Liver (tissue), 8 donors: ENCODE measurements at regions not wholly inside any gene's neighbourhood (a gene's known extent, or its start where the extent isn't known, plus 50 kb on each side); places are given as distances from the start of the nearest gene placed in this dataset.

Experiments
- DNase-seq: peaks from one replicate; pipeline ENCODE4 v3.0.0-alpha.2; 2017; ENCODE audit warnings: low spot score
- H3K27ac ChIP-seq, 2 donors: one replicate each; pipeline ENCODE4 v1.7.0; 2013; ENCODE audit warnings: inconsistent platforms in 2 of 2, low read length in 2 of 2, control low read depth in 1 of 2, low read depth in 1 of 2, mild to moderate bottlenecking in 1 of 2
- H3K27me3 ChIP-seq, 4 donors: one replicate each; pipeline versions ENCODE4 v1.6.1 to v1.7.0; 2013; ENCODE audit warnings: low read length in 3 of 4, inconsistent platforms in 1 of 4, mild to moderate bottlenecking in 1 of 4, moderate library complexity in 1 of 4; ENCODE audit not compliant: control insufficient read depth in 4 of 4, insufficient read depth in 4 of 4
- H3K36me3 ChIP-seq, 4 donors: one replicate each; pipeline versions ENCODE4 v1.6.1 to v1.7.0; 2013; ENCODE audit warnings: low read length in 3 of 4, mild to moderate bottlenecking in 3 of 4, low read depth in 1 of 4, moderate library complexity in 1 of 4; ENCODE audit not compliant: control insufficient read depth in 4 of 4, insufficient read depth in 3 of 4
- H3K4me1 ChIP-seq, 4 donors: one replicate each; pipeline versions ENCODE4 v1.6.1 to v1.7.0; 2013; ENCODE audit warnings: low read length in 3 of 4, mild to moderate bottlenecking in 3 of 4, moderate library complexity in 1 of 4; ENCODE audit not compliant: control insufficient read depth in 4 of 4, insufficient read depth in 4 of 4
- H3K4me3 ChIP-seq, 3 donors: one replicate each; pipeline versions ENCODE4 v1.6.1 to v1.7.0; 2013; ENCODE audit warnings: low read length in 3 of 3, control low read depth in 1 of 3, low read depth in 1 of 3, mild to moderate bottlenecking in 1 of 3
- H3K9ac ChIP-seq, 2 donors: one replicate each; pipeline ENCODE4 v1.7.0; 2013; ENCODE audit warnings: low read length in 2 of 2, mild to moderate bottlenecking in 2 of 2, moderate library complexity in 2 of 2, control low read depth in 1 of 2, low read depth in 1 of 2
- H3K9me3 ChIP-seq, 4 donors: one replicate each; pipeline versions ENCODE4 v1.6.1 to v1.7.0; 2013; ENCODE audit warnings: low read length in 3 of 4; ENCODE audit not compliant: control insufficient read depth in 4 of 4
- ATF3 ChIP-seq: IDR thresholded peaks from 2 replicates; pipeline ENCODE4 v1.6.1; 2016; ENCODE audit warnings: antibody characterized with exemption
- EGR1 ChIP-seq, 2 donors: IDR thresholded peaks; 2 replicates each; pipeline ENCODE4 v1.6.1; 2016 to 2018; ENCODE audit warnings: antibody characterized with exemption in 2 of 2, low read depth in 2 of 2
- FOXA1 ChIP-seq: IDR thresholded peaks from 2 replicates; pipeline ENCODE4 v1.6.1; 2016; ENCODE audit warnings: antibody characterized with exemption
- FOXA2 ChIP-seq: IDR thresholded peaks from 2 replicates; pipeline ENCODE4 v1.6.1; 2016; ENCODE audit warnings: antibody characterized with exemption
- GABPA ChIP-seq, 2 donors: IDR thresholded peaks in 1 of 2; conservative IDR thresholded peaks in 1 of 2; 2 replicates each; pipeline ENCODE4 v1.6.1; 2016; ENCODE audit warnings: antibody characterized with exemption in 2 of 2, mild to moderate bottlenecking in 1 of 2, moderate library complexity in 1 of 2
- HNF4A ChIP-seq, 2 donors: conservative IDR thresholded peaks; 2 replicates each; pipeline ENCODE4 v1.6.1; 2016; ENCODE audit warnings: antibody characterized with exemption in 2 of 2, mild to moderate bottlenecking in 2 of 2
- HNF4G ChIP-seq: IDR thresholded peaks from 2 replicates; pipeline ENCODE4 v1.6.1; 2016; ENCODE audit warnings: antibody characterized with exemption
- JUND ChIP-seq, 2 donors: IDR thresholded peaks; 2 replicates each; pipeline ENCODE4 v1.6.1; 2016; ENCODE audit warnings: antibody characterized with exemption in 2 of 2
- MAX ChIP-seq: IDR thresholded peaks from 2 replicates; pipeline ENCODE4 v1.6.1; 2016; ENCODE audit warnings: antibody characterized with exemption
- NR2F2 ChIP-seq: IDR thresholded peaks from 2 replicates; pipeline ENCODE4 v1.6.1; 2016; ENCODE audit warnings: antibody characterized with exemption
- RAD21 ChIP-seq, 2 donors: IDR thresholded peaks; 2 replicates each; pipeline ENCODE4 v1.6.1; 2016; ENCODE audit warnings: antibody characterized with exemption in 2 of 2, mild to moderate bottlenecking in 2 of 2
- RXRA ChIP-seq, 2 donors: IDR thresholded peaks; 2 replicates each; pipeline ENCODE4 v1.6.1; 2017 to 2018; ENCODE audit warnings: antibody characterized with exemption in 2 of 2, mild to moderate bottlenecking in 1 of 2
- SP1 ChIP-seq: IDR thresholded peaks from 2 replicates; pipeline ENCODE4 v1.6.1; 2018; ENCODE audit warnings: antibody characterized with exemption, mild to moderate bottlenecking
- TAF1 ChIP-seq: conservative IDR thresholded peaks from 2 replicates; pipeline ENCODE4 v1.6.1; 2016; ENCODE audit warnings: antibody characterized with exemption, mild to moderate bottlenecking
- YY1 ChIP-seq: IDR thresholded peaks from 2 replicates; pipeline ENCODE4 v1.6.1; 2016; ENCODE audit warnings: antibody characterized with exemption, mild to moderate bottlenecking
- ZBTB33 ChIP-seq: IDR thresholded peaks from 2 replicates; pipeline ENCODE4 v1.6.1; 2016; ENCODE audit warnings: antibody characterized with exemption
- WGBS: extraction: QIAGEN DNeasy Blood & Tissue Kit; methylation state at CpG from one replicate; pipeline ENCODE4 v1.1.7; 2013; 5-methylcytosine and 5-hydroxymethylcytosine counted together
- TF ChIP-seq, protein P1 (sequence below): IDR thresholded peaks from 2 replicates; pipeline ENCODE4 v1.6.1; 2016; ENCODE audit warnings: antibody characterized with exemption, mild to moderate bottlenecking
- TF ChIP-seq, protein P2 (sequence below): fragments of 150-350 bp; IDR thresholded peaks from 2 replicates; pipeline ENCODE4 v1.5.1; 2017; ENCODE audit warnings: improper control_type of control experiment, low read depth, low read length; ENCODE audit not compliant: missing input control
- donor health status: healthy.
- donor health status: healthy.
- donor health status: healthy.
- donor health status: healthy.
- donor health status: healthy.

DNA sequence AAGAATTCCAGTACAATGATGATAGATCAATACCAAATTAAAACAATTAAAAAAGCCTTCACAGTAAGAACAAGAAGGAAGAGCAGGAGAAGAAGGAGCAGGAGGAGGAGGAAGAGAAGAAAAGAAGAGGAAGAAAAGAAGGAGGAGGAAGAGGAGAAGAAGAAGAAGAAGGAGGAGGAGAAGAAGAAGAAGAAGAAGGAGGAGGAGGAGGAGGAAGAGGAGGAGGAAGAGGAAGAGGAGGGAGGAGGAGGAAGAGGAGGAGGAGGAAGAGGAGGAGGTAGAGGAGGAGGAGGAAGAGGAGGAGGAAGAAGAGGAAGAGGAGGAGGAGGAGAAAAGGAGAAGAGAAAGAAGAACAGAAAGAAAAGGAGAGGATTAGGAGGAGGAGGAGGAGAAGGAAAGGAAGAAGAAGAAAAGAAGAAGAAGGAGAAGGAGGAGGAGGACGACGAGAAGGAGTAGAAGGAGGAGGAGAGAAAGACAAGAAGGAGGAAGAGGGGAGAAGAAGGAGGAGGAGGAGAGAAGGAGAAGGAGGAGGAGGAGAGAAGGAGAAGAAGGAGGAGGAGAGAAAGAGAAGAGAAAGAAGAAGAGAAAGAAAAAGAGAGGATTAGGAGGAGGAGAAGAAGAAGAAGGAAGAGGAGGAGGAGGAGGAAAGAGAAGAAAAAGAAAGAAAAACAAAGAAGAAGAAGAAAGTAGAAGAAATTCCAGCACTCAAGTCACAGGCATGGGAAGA, 68.5 kb upstream of the GRIK3 start:
- H3K9ac ChIP-seq, result no peak overlapping the region
- no peak for DNase-seq
- TF ChIP-seq, protein P1, sequence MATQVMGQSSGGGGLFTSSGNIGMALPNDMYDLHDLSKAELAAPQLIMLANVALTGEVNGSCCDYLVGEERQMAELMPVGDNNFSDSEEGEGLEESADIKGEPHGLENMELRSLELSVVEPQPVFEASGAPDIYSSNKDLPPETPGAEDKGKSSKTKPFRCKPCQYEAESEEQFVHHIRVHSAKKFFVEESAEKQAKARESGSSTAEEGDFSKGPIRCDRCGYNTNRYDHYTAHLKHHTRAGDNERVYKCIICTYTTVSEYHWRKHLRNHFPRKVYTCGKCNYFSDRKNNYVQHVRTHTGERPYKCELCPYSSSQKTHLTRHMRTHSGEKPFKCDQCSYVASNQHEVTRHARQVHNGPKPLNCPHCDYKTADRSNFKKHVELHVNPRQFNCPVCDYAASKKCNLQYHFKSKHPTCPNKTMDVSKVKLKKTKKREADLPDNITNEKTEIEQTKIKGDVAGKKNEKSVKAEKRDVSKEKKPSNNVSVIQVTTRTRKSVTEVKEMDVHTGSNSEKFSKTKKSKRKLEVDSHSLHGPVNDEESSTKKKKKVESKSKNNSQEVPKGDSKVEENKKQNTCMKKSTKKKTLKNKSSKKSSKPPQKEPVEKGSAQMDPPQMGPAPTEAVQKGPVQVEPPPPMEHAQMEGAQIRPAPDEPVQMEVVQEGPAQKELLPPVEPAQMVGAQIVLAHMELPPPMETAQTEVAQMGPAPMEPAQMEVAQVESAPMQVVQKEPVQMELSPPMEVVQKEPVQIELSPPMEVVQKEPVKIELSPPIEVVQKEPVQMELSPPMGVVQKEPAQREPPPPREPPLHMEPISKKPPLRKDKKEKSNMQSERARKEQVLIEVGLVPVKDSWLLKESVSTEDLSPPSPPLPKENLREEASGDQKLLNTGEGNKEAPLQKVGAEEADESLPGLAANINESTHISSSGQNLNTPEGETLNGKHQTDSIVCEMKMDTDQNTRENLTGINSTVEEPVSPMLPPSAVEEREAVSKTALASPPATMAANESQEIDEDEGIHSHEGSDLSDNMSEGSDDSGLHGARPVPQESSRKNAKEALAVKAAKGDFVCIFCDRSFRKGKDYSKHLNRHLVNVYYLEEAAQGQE, result no peak
- TF ChIP-seq SP1, result no peak
- TF ChIP-seq NR2F2, result no peak
- TF ChIP-seq RAD21 (IDR thresholded peaks at IDR 0.05), result no peak
- TF ChIP-seq HNF4G, result no peak
- no peak for TF ChIP-seq HNF4A (conservative IDR thresholded peaks at IDR 0.05)
- no peak for TF ChIP-seq JUND (IDR thresholded peaks at IDR 0.05)
- TF ChIP-seq YY1, result no peak
- no peak for TF ChIP-seq EGR1 (IDR thresholded peaks at IDR 0.05; ENCODE audit: low read depth in 2 of 2)
- no peak for TF ChIP-seq ATF3
- TF ChIP-seq RXRA (IDR thresholded peaks at IDR 0.05), result no peak
- no peak for TF ChIP-seq TAF1
- TF ChIP-seq, protein P2, sequence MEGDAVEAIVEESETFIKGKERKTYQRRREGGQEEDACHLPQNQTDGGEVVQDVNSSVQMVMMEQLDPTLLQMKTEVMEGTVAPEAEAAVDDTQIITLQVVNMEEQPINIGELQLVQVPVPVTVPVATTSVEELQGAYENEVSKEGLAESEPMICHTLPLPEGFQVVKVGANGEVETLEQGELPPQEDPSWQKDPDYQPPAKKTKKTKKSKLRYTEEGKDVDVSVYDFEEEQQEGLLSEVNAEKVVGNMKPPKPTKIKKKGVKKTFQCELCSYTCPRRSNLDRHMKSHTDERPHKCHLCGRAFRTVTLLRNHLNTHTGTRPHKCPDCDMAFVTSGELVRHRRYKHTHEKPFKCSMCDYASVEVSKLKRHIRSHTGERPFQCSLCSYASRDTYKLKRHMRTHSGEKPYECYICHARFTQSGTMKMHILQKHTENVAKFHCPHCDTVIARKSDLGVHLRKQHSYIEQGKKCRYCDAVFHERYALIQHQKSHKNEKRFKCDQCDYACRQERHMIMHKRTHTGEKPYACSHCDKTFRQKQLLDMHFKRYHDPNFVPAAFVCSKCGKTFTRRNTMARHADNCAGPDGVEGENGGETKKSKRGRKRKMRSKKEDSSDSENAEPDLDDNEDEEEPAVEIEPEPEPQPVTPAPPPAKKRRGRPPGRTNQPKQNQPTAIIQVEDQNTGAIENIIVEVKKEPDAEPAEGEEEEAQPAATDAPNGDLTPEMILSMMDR, result no peak
- no peak for TF ChIP-seq ZBTB33
- TF ChIP-seq GABPA (IDR thresholded peaks at IDR 0.05 in 1 of 2, conservative IDR thresholded peaks at IDR 0.05 in 1 of 2), result no peak
- no peak for TF ChIP-seq FOXA2
- TF ChIP-seq MAX, result no peak
- TF ChIP-seq FOXA1, result no peak
- no peak overlapping the region for H3K27ac ChIP-seq
- H3K9me3 ChIP-seq, result no peaks in the 10 kb centered on the region
- H3K4me1 ChIP-seq, result no peaks in the 10 kb centered on the region
- no peaks in the 10 kb centered on the region for H3K36me3 ChIP-seq
- H3K4me3 ChIP-seq, result no peak overlapping the region
- WGBS, result 64% methylated on average over 2 of the region's 2 CpGs
- no peaks in the 10 kb centered on the region for H3K27me3 ChIP-seq
